Fibroblast of lung (primary cell): ENCODE measurements at regions not wholly inside any gene's neighbourhood (a gene's known extent, or its start where the extent isn't known, plus 50 kb on each side); places are given as distances from the start of the nearest gene placed in this dataset.

Source experiments
- DNase-seq, 2 donors: peaks; one replicate each; pipeline versions ENCODE4 v3.0.0 to v3.0.0-alpha.2; 2010; ENCODE audit warnings: low read depth in 2 of 2
- H2AFZ ChIP-seq: 2 replicates; pipeline ENCODE4 v1.5.1; 2012; ENCODE audit warnings: low read length, control low read depth, inconsistent platforms
- H3K27ac ChIP-seq: 2 replicates; pipeline ENCODE4 v1.5.1; 2011; ENCODE audit warnings: low read length, control low read depth; ENCODE audit not compliant: insufficient read depth
- H3K27me3 ChIP-seq: 2 replicates; pipeline ENCODE4 v1.5.1; 2011; ENCODE audit warnings: mild to moderate bottlenecking, low read length; ENCODE audit not compliant: control insufficient read depth, insufficient read depth
- H3K36me3 ChIP-seq: 2 replicates; pipeline ENCODE4 v1.5.1; 2011; ENCODE audit warnings: low read length; ENCODE audit not compliant: control insufficient read depth, insufficient read depth
- H3K4me1 ChIP-seq: 2 replicates; pipeline ENCODE4 v1.5.1; 2011; ENCODE audit warnings: low read length; ENCODE audit not compliant: control insufficient read depth, insufficient read depth; ENCODE audit errors: extremely low read depth
- H3K4me2 ChIP-seq: 2 replicates; pipeline ENCODE4 v1.5.1; 2011; ENCODE audit warnings: low read length, control low read depth; ENCODE audit not compliant: insufficient read depth; ENCODE audit errors: extremely low read depth
- H3K4me3 ChIP-seq, 4 experiments: fragments of 200-600 bp in 1 of 4; sonication (generic) in 1 of 4; replicated peaks in 1 of 4; 2 replicates each; pipeline ENCODE4 v1.5.1; 2011 to 2016; ENCODE audit warnings: low read length in 4 of 4, low read depth in 3 of 4, mild to moderate bottlenecking in 3 of 4, control low read depth in 2 of 4, inconsistent platforms in 1 of 4, mixed read lengths in 1 of 4; ENCODE audit not compliant: insufficient read depth in 1 of 4; ENCODE audit errors: control extremely low read depth in 1 of 4
- H3K79me2 ChIP-seq: 2 replicates; pipeline ENCODE4 v1.5.1; 2012; ENCODE audit warnings: mild to moderate bottlenecking, low read length, inconsistent platforms; ENCODE audit not compliant: control insufficient read depth, insufficient read depth
- H3K9ac ChIP-seq: 2 replicates; pipeline ENCODE4 v1.5.1; 2011; ENCODE audit warnings: mild to moderate bottlenecking, low read length, control low read depth; ENCODE audit not compliant: insufficient read depth
- H3K9me3 ChIP-seq: 2 replicates; pipeline ENCODE4 v1.5.1; 2012; ENCODE audit warnings: low read depth, low read length; ENCODE audit not compliant: control insufficient read depth, insufficient read depth
- H4K20me1 ChIP-seq: 2 replicates; pipeline ENCODE4 v1.5.1; 2011; ENCODE audit warnings: low read length; ENCODE audit not compliant: control insufficient read depth, insufficient read depth; ENCODE audit errors: extremely low read depth
- CTCF ChIP-seq, 2 donors: IDR thresholded peaks in 1 of 2; conservative IDR thresholded peaks in 1 of 2; 1 replicate in 1 of 2; 2 replicates in 1 of 2; pipeline ENCODE4 v1.5.1; 2011 to 2012; ENCODE audit warnings: low read length in 2 of 2, control low read depth in 1 of 2, inconsistent platforms in 1 of 2, low read depth in 1 of 2, mild to moderate bottlenecking in 1 of 2
- EZH2 ChIP-seq: IDR thresholded peaks from 2 replicates; pipeline ENCODE4 v1.5.1; 2012; ENCODE audit warnings: low read length, control low read depth, mild to moderate bottlenecking; ENCODE audit errors: missing control alignments

GRCh38 chr2:215829261-215829660 lies 184.1 kb downstream of the MREG start:
- Histone ChIP-seq H3K4me1 (peaks cover 6% of the 10 kb centered on the region), H2AFZ (no peak overlapping the region)
- no peak for DNase-seq

GRCh38 chr2:215828528-215829184 lies 184.7 kb downstream of the MREG start:
- DNase-seq, result peak; percentile 66 to 75
- no peak overlapping the region for H3K27ac ChIP-seq
- H3K9me3 ChIP-seq, result no peaks in the 10 kb centered on the region

More at GRCh38 chr2:215829261-215829660, 184.1 kb downstream of the MREG start:
- no peak overlapping the region for H3K27ac ChIP-seq
- H3K79me2 ChIP-seq, result no peaks in the 10 kb centered on the region
- H3K9me3 ChIP-seq, result no peaks in the 10 kb centered on the region
- H4K20me1 ChIP-seq, result no peaks in the 10 kb centered on the region
- TF ChIP-seq EZH2 (no peak), CTCF (conservative IDR thresholded peaks at IDR 0.05 in 1 of 2, IDR thresholded peaks at IDR 0.05 in 1 of 2; ENCODE audit: low read depth in 1 of 2, low read length in 2 of 2) (no peak)
- H3K27me3 ChIP-seq, result no peaks in the 10 kb centered on the region
- H3K4me2 ChIP-seq, result no peak overlapping the region
- H3K36me3 ChIP-seq, result no peaks in the 10 kb centered on the region
- no peak overlapping the region for H3K9ac ChIP-seq
- no peak overlapping the region for H3K4me3 ChIP-seq

More at GRCh38 chr2:215828528-215829184, 184.7 kb downstream of the MREG start:
- Histone ChIP-seq H3K4me3 (no peak overlapping the region), H3K4me2 (no peak overlapping the region), H2AFZ (no peak overlapping the region), H3K4me1 (peaks cover 6% of the 10 kb centered on the region), H4K20me1 (no peaks in the 10 kb centered on the region), H3K9ac (no peak overlapping the region), H3K36me3 (no peaks in the 10 kb centered on the region), H3K27me3 (no peaks in the 10 kb centered on the region), H3K79me2 (no peaks in the 10 kb centered on the region)
- TF ChIP-seq CTCF (conservative IDR thresholded peaks at IDR 0.05 in 1 of 2, IDR thresholded peaks at IDR 0.05 in 1 of 2; ENCODE audit: low read depth in 1 of 2, low read length in 2 of 2), result peak; percentile 43 to 65
- TF ChIP-seq EZH2, result no peak
